ENCODE measurements at regions not wholly inside any gene's neighbourhood (a gene's known extent, or its start where the extent isn't known, plus 50 kb on each side); places are given as distances from the start of the nearest gene placed in this dataset.

- H3K27me3 ChIP-seq (ENCODE audit: control insufficient read depth in 2 of 2, insufficient read depth in 2 of 2, low read length in 2 of 2): no peaks in the 10 kb centered on the region
- DNase-seq: no peak
- H3K4me1 Mint-ChIP-seq: no peaks in the 10 kb centered on the region
- ATAC-seq: no peak
- H3K4me3 Mint-ChIP-seq: no peak overlapping the region
- H3K9me3 ChIP-seq (ENCODE audit: control insufficient read depth in 2 of 3, low read length in 3 of 3): no peaks in the 10 kb centered on the region
- H3K36me3 Mint-ChIP-seq: no peaks in the 10 kb centered on the region
- H3K4me3 ChIP-seq (ENCODE audit: low read length): no peak overlapping the region
- intact Hi-C loops (cut with micrococcal nuclease): no loop called here
- ChIA-PET CTCF (no interaction called here), POLR2A (no interaction called here)
- H3K4me1 ChIP-seq (ENCODE audit: control insufficient read depth in 2 of 2, insufficient read depth in 2 of 2, low read length in 2 of 2): no peaks in the 10 kb centered on the region
- no peaks in the 10 kb centered on the region for H3K36me3 ChIP-seq (ENCODE audit: control insufficient read depth in 2 of 3, insufficient read depth in 3 of 3, low read length in 3 of 3)
- H3K27ac ChIP-seq (ENCODE audit: low read depth, low read length): no peak overlapping the region
- no peak overlapping the region for H3K27ac Mint-ChIP-seq
- peaks cover 0 to 24% (median 16%) of the 10 kb centered on the region in 5 donors for H3K27me3 Mint-ChIP-seq
- peaks cover 0 to 13% (median 6%) of the 10 kb centered on the region in 11 donors for H3K9me3 Mint-ChIP-seq
Measured at GRCh38 chr9:32723789-32724325, 59.5 kb upstream of the TMEM215 start.

DNA sequence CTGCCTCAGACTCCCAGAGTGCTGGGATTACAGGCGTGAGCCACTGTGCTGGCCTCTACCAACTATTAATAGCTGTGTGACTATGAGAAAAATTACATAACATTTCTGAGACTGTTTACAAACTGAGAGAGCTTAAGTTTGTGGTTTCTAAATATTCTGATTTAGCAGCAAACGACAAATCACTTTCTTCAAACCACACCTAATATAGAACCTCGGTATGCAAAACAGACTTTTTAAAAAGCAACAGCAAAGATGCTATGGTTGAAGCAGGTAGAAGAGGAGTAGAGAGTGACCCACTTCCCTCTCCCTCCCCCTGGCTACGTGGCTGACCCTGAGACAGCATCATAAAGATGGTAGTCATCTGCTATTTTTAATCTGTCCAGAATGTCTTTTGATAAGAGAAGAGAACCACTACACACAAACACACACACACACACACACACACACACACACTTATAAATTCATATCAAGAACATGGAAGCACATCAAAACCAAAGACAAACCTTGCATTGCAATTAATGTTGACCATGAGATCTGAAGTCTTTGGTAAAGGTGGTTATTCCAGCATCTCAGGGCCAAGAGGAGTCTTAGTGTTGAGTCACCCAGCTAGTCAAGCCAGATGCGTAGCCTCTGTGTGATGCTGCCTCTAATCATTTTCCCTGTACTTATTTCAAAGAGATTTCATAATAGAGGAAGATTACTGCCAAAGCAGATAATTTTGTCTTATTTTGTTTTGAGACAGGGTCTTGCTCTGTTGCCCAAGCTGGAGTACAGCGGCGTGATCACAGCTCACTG is 58.1 kb upstream of the TMEM215 start:
- peaks cover 0 to 18% (median 11%) of the 10 kb centered on the region in 5 donors for H3K27me3 Mint-ChIP-seq
- Histone ChIP-seq H3K9me3 (ENCODE audit: control insufficient read depth in 2 of 3, low read length in 3 of 3) (no peaks in the 10 kb centered on the region), H3K4me3 (ENCODE audit: low read length) (no peak overlapping the region), H3K27me3 (ENCODE audit: control insufficient read depth in 2 of 2, insufficient read depth in 2 of 2, low read length in 2 of 2) (no peaks in the 10 kb centered on the region), H3K36me3 (ENCODE audit: control insufficient read depth in 2 of 3, insufficient read depth in 3 of 3, low read length in 3 of 3) (no peaks in the 10 kb centered on the region), H3K27ac (ENCODE audit: low read depth, low read length) (no peak overlapping the region), H3K4me1 (ENCODE audit: control insufficient read depth in 2 of 2, insufficient read depth in 2 of 2, low read length in 2 of 2) (no peaks in the 10 kb centered on the region)
- H3K36me3 Mint-ChIP-seq: no peaks in the 10 kb centered on the region
- H3K4me1 Mint-ChIP-seq: no peaks in the 10 kb centered on the region
- ATAC-seq: no peak
- DNase-seq: no peak
- ChIA-PET CTCF (no interaction called here), POLR2A (no interaction called here)
- H3K27ac Mint-ChIP-seq: no peak overlapping the region
- no peak overlapping the region for H3K4me3 Mint-ChIP-seq
- intact Hi-C loops (cut with micrococcal nuclease): no loop called here
- H3K9me3 Mint-ChIP-seq: peaks cover 0 to 16% (median 7%) of the 10 kb centered on the region in 11 donors

DNA sequence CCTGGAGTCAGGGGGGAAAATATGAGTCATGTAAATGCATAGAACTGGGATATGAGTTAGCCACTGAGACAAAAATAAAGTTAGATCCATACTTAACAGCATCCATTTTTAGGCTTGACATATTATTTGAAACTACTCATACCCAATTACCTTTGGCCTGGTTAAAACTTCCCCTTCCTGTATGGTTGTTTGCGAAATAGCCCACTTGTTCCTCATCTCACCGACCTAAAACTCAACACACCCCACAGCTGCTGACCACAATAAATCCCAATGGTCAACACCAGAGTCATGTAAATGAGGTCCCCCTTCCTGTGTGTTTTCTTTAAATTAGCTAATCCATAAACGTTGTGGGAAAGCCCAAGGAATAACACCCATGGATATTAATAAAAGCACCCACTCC is 55.2 kb upstream of the TMEM215 start:
- ChIA-PET CTCF (no interaction called here), POLR2A (no interaction called here)
- H3K9me3 Mint-ChIP-seq: peaks cover 0 to 16% (median 7%) of the 10 kb centered on the region in 11 donors
- H3K27me3 Mint-ChIP-seq: peaks cover 0 to 18% (median 10%) of the 10 kb centered on the region in 5 donors
- Histone ChIP-seq H3K27me3 (ENCODE audit: control insufficient read depth in 2 of 2, insufficient read depth in 2 of 2, low read length in 2 of 2) (no peaks in the 10 kb centered on the region), H3K4me1 (ENCODE audit: control insufficient read depth in 2 of 2, insufficient read depth in 2 of 2, low read length in 2 of 2) (no peaks in the 10 kb centered on the region), H3K4me3 (ENCODE audit: low read length) (no peak overlapping the region), H3K36me3 (ENCODE audit: control insufficient read depth in 2 of 3, insufficient read depth in 3 of 3, low read length in 3 of 3) (no peaks in the 10 kb centered on the region), H3K9me3 (ENCODE audit: control insufficient read depth in 2 of 3, low read length in 3 of 3) (no peaks in the 10 kb centered on the region), H3K27ac (ENCODE audit: low read depth, low read length) (no peak overlapping the region)
- no peaks in the 10 kb centered on the region for H3K4me1 Mint-ChIP-seq
- H3K36me3 Mint-ChIP-seq: no peaks in the 10 kb centered on the region
- H3K27ac Mint-ChIP-seq: no peak overlapping the region
- DNase-seq (no peak), ATAC-seq (no peak)
- no peak overlapping the region for H3K4me3 Mint-ChIP-seq
- intact Hi-C loops (cut with micrococcal nuclease): no loop called here
